NT2/D1 (cell line): ENCODE measurements at regions not wholly inside any gene's neighbourhood (a gene's known extent, or its start where the extent isn't known, plus 50 kb on each side); places are given as distances from the start of the nearest gene placed in this dataset.

Experiments
- YY1 ChIP-seq: IDR thresholded peaks from 2 replicates; pipeline ENCODE4 v1.6.1; 2011; ENCODE audit not compliant: insufficient read length, insufficient read depth
- ZNF274 ChIP-seq: IDR thresholded peaks from 2 replicates; pipeline ENCODE4 v1.6.1; 2011; ENCODE audit warnings: mild to moderate bottlenecking, low read depth, low read length

- TF ChIP-seq YY1, result no peak
- no peak for TF ChIP-seq ZNF274
Measured at GRCh38 chr6:87926687-87927086, 121.0 kb upstream of the SPACA1 start.
